ENCODE measurements at regions not wholly inside any gene's neighbourhood (a gene's known extent, or its start where the extent isn't known, plus 50 kb on each side); places are given as distances from the start of the nearest gene placed in this dataset.

GRCh38 chr14:98736701-98737338 lies 535.2 kb downstream of the BCL11B start:
- no peak overlapping the region for H3K4me3 ChIP-seq (ENCODE audit: low read length)
- no peak for TF ChIP-seq CTCF (conservative IDR thresholded peaks at IDR 0.05; ENCODE audit: low read depth, low read length)
- no peak for DNase-seq (ENCODE audit: low read depth)

- no peak for DNase-seq (ENCODE audit: low read depth)
- TF ChIP-seq CTCF (conservative IDR thresholded peaks at IDR 0.05; ENCODE audit: low read depth, low read length) = no peak
- H3K4me3 ChIP-seq (ENCODE audit: low read length) = no peak overlapping the region
Measured at GRCh38 chr14:98741523-98741922, 530.5 kb downstream of the BCL11B start.

- DNase-seq (ENCODE audit: low read depth) = no peak
- H3K4me3 ChIP-seq (ENCODE audit: low read length) = no peak overlapping the region
- TF ChIP-seq CTCF (conservative IDR thresholded peaks at IDR 0.05; ENCODE audit: low read depth, low read length) = no peak
Measured at GRCh38 chr14:98742001-98742400, 530.0 kb downstream of the BCL11B start.

- TF ChIP-seq CTCF (conservative IDR thresholded peaks at IDR 0.05; ENCODE audit: low read depth, low read length) = no peak
- H3K4me3 ChIP-seq (ENCODE audit: low read length) = no peak overlapping the region
- no peak for DNase-seq (ENCODE audit: low read depth)
Measured at GRCh38 chr14:98743536-98743935, 528.5 kb downstream of the BCL11B start.

- TF ChIP-seq CTCF (conservative IDR thresholded peaks at IDR 0.05; ENCODE audit: low read depth, low read length) = no peak
- H3K4me3 ChIP-seq (ENCODE audit: low read length) = no peak overlapping the region
- DNase-seq (ENCODE audit: low read depth) = no peak
Measured at GRCh38 chr14:98748966-98749365, 523.0 kb downstream of the BCL11B start.

- H3K4me3 ChIP-seq (ENCODE audit: low read length) = no peak overlapping the region
- TF ChIP-seq CTCF (conservative IDR thresholded peaks at IDR 0.05; ENCODE audit: low read depth, low read length) = no peak
- no peak for DNase-seq (ENCODE audit: low read depth)
Measured at GRCh38 chr14:98751110-98751509, 520.9 kb downstream of the BCL11B start.

GRCh38 chr14:98752660-98753059 lies 519.3 kb downstream of the BCL11B start:
- H3K4me3 ChIP-seq (ENCODE audit: low read length) = no peak overlapping the region
- no peak for DNase-seq (ENCODE audit: low read depth)
- TF ChIP-seq CTCF (conservative IDR thresholded peaks at IDR 0.05; ENCODE audit: low read depth, low read length) = no peak

Measured in retinal pigment epithelial cell (primary cell).